ENCODE measurements at regions not wholly inside any gene's neighbourhood (a gene's known extent, or its start where the extent isn't known, plus 50 kb on each side); places are given as distances from the start of the nearest gene placed in this dataset.

GRCh38 chr17:36747861-36748260, 146.5 kb downstream of the MRM1 start:
- H3K36me3 ChIP-seq (replicated peaks; ENCODE audit: insufficient read depth, low read depth) = no peaks in the 10 kb centered on the region
- no peaks in the 10 kb centered on the region for H3K4me1 ChIP-seq (ENCODE audit: insufficient read depth)
- no peak overlapping the region for H3K4me3 ChIP-seq
- TF ChIP-seq, protein P1, sequence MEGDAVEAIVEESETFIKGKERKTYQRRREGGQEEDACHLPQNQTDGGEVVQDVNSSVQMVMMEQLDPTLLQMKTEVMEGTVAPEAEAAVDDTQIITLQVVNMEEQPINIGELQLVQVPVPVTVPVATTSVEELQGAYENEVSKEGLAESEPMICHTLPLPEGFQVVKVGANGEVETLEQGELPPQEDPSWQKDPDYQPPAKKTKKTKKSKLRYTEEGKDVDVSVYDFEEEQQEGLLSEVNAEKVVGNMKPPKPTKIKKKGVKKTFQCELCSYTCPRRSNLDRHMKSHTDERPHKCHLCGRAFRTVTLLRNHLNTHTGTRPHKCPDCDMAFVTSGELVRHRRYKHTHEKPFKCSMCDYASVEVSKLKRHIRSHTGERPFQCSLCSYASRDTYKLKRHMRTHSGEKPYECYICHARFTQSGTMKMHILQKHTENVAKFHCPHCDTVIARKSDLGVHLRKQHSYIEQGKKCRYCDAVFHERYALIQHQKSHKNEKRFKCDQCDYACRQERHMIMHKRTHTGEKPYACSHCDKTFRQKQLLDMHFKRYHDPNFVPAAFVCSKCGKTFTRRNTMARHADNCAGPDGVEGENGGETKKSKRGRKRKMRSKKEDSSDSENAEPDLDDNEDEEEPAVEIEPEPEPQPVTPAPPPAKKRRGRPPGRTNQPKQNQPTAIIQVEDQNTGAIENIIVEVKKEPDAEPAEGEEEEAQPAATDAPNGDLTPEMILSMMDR (IDR thresholded peaks at IDR 0.05; ENCODE audit: poor library complexity) = no peak
- no peak for TF ChIP-seq EZH2phosphoT487 (IDR thresholded peaks at IDR 0.05; ENCODE audit: low read depth, severe bottlenecking, unreplicated experiment)
- TF ChIP-seq EZH2 (IDR thresholded peaks at IDR 0.05; ENCODE audit: borderline replicate concordance) = no peak
- no peaks in the 10 kb centered on the region for H3K9me3 ChIP-seq (ENCODE audit: low read depth)
- no peak overlapping the region for H3K27ac ChIP-seq
- H3K4me2 ChIP-seq = no peak overlapping the region
- 96% methylated on average over 12 of the region's 12 CpGs for WGBS (ENCODE audit: low lambda C conversion rate, missing lambda C conversion rate)
- no peak overlapping the region for H2AFZ ChIP-seq
- H3K9me2 ChIP-seq (replicated peaks; ENCODE audit: insufficient read depth) = no peaks in the 10 kb centered on the region
- no peaks in the 10 kb centered on the region for H3K79me2 ChIP-seq
- no peak for DNase-seq (ENCODE audit: low spot score)
- peaks cover 7% of the 10 kb centered on the region for H3K27me3 ChIP-seq
- no peaks in the 10 kb centered on the region for H4K20me1 ChIP-seq (ENCODE audit: insufficient read depth, poor library complexity, severe bottlenecking)

GRCh38 chr17:36748272-36748671, 146.9 kb downstream of the MRM1 start:
- H3K36me3 ChIP-seq (replicated peaks; ENCODE audit: insufficient read depth, low read depth) = no peaks in the 10 kb centered on the region
- H3K27ac ChIP-seq = no peak overlapping the region
- H2AFZ ChIP-seq = no peak overlapping the region
- H4K20me1 ChIP-seq (ENCODE audit: insufficient read depth, poor library complexity, severe bottlenecking) = no peaks in the 10 kb centered on the region
- TF ChIP-seq, protein P1 (IDR thresholded peaks at IDR 0.05; ENCODE audit: poor library complexity) = no peak
- no peak for TF ChIP-seq EZH2phosphoT487 (IDR thresholded peaks at IDR 0.05; ENCODE audit: low read depth, severe bottlenecking, unreplicated experiment)
- TF ChIP-seq EZH2 (IDR thresholded peaks at IDR 0.05; ENCODE audit: borderline replicate concordance) = no peak
- no peak for DNase-seq (ENCODE audit: low spot score)
- no peak overlapping the region for H3K4me2 ChIP-seq
- WGBS (ENCODE audit: low lambda C conversion rate, missing lambda C conversion rate) = 87% methylated on average over 10 of the region's 10 CpGs
- no peaks in the 10 kb centered on the region for H3K79me2 ChIP-seq
- no peak overlapping the region for H3K4me3 ChIP-seq
- no peaks in the 10 kb centered on the region for H3K9me2 ChIP-seq (replicated peaks; ENCODE audit: insufficient read depth)
- H3K4me1 ChIP-seq (ENCODE audit: insufficient read depth) = no peaks in the 10 kb centered on the region
- H3K9me3 ChIP-seq (ENCODE audit: low read depth) = no peaks in the 10 kb centered on the region
- peaks cover 9% of the 10 kb centered on the region for H3K27me3 ChIP-seq

DNA sequence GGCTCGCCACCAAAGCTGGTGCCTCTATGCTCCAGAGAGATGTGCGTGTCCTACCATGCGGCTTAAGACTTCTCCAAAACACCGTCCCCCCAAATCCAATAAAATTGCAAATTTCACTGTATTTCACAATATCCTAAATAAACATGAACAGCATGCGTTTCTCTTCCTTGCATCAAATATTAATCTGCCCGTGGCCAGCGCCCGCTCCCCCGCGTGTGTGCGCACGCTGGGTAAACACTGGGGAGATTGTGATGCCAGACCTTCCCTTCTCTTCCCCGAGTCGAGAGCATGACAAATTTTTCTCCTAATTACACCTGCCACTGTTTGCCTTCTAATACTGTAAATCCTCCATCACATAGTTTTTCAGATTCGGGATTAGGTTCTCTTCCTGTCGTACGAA, 148.1 kb downstream of the MRM1 start:
- Histone ChIP-seq H3K4me3 (no peak overlapping the region), H4K20me1 (ENCODE audit: insufficient read depth, poor library complexity, severe bottlenecking) (no peaks in the 10 kb centered on the region), H3K27me3 (peaks cover 6% of the 10 kb centered on the region), H3K4me2 (no peak overlapping the region), H3K9me3 (ENCODE audit: low read depth) (no peaks in the 10 kb centered on the region), H3K36me3 (replicated peaks; ENCODE audit: insufficient read depth, low read depth) (no peaks in the 10 kb centered on the region), H3K4me1 (ENCODE audit: insufficient read depth) (no peaks in the 10 kb centered on the region), H3K27ac (no peak overlapping the region), H3K79me2 (no peaks in the 10 kb centered on the region), H2AFZ (no peak overlapping the region), H3K9me2 (replicated peaks; ENCODE audit: insufficient read depth) (no peaks in the 10 kb centered on the region)
- no peak for DNase-seq (ENCODE audit: low spot score)
- TF ChIP-seq, protein P1 (IDR thresholded peaks at IDR 0.05; ENCODE audit: poor library complexity) = no peak
- WGBS (ENCODE audit: low lambda C conversion rate, missing lambda C conversion rate) = 82% methylated on average over 17 of the region's 17 CpGs

DNA sequence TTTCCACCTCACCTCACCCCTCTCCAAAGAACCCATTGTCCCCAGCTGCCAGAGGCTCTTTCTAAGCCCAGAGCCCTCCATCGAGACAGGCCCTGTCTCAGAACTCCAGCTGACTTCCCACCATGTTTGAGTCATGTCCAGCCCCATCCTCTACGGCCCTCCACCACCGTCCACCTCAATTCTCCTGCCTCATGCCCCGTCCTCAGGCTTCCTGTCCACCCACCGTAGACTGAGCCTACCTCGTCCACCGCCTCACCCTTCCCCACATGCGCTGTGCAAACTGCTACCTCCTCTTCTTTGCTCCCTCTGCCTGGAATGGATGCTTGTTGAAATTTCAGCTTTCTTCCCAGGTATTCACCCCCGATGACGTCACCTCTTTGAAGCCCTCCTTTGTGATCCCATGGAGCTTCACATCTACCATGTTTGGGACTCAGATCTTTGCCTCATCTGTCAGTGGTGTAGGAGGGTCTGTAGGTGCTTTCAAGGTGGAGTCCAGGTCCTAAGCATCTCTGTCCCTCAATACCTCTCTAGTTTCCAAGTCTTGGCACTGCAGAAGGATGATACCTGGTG, 149.0 kb downstream of the MRM1 start:
- H3K9me2 ChIP-seq (replicated peaks; ENCODE audit: insufficient read depth) = no peaks in the 10 kb centered on the region
- peaks cover 6% of the 10 kb centered on the region for H3K27me3 ChIP-seq
- 89% methylated on average over 10 of the region's 10 CpGs for WGBS (ENCODE audit: low lambda C conversion rate, missing lambda C conversion rate)

More for the DNA sequence above, 149.0 kb downstream of the MRM1 start:
- Histone ChIP-seq H3K4me1 (ENCODE audit: insufficient read depth) (no peaks in the 10 kb centered on the region), H2AFZ (no peak overlapping the region), H3K4me2 (no peak overlapping the region), H3K27ac (no peak overlapping the region), H3K9me3 (ENCODE audit: low read depth) (no peaks in the 10 kb centered on the region), H4K20me1 (ENCODE audit: insufficient read depth, poor library complexity, severe bottlenecking) (no peaks in the 10 kb centered on the region), H3K79me2 (no peaks in the 10 kb centered on the region), H3K36me3 (replicated peaks; ENCODE audit: insufficient read depth, low read depth) (no peaks in the 10 kb centered on the region), H3K4me3 (no peak overlapping the region)
- no peak for DNase-seq (ENCODE audit: low spot score)
- TF ChIP-seq EZH2phosphoT487 (IDR thresholded peaks at IDR 0.05; ENCODE audit: low read depth, severe bottlenecking, unreplicated experiment) (no peak), EZH2 (IDR thresholded peaks at IDR 0.05; ENCODE audit: borderline replicate concordance) (no peak)
- TF ChIP-seq, protein P1 (IDR thresholded peaks at IDR 0.05; ENCODE audit: poor library complexity) = no peak

All from hepatocyte (in vitro differentiated cells).